H9 (cell line): ENCODE measurements at regions not wholly inside any gene's neighbourhood (a gene's known extent, or its start where the extent isn't known, plus 50 kb on each side); places are given as distances from the start of the nearest gene placed in this dataset.
A peak's percentile ranks its signal among the peaks of the same experiment; 100 is the strongest.

Experiments used
- DNase-seq: peaks from one replicate; pipeline ENCODE4 v3.0.0-alpha.2; 2017
- H2AFZ ChIP-seq: one replicate; pipeline ENCODE4 v1.6.1; 2013; ENCODE audit warnings: mild to moderate bottlenecking, low read length, control low read depth, moderate library complexity
- H2AK5ac ChIP-seq: 2 replicates; pipeline ENCODE4 v1.6.1; 2013; ENCODE audit warnings: low read length, control low read depth, mixed read lengths; ENCODE audit not compliant: insufficient read length
- H2BK120ac ChIP-seq: one replicate; pipeline ENCODE4 v1.6.1; 2013; ENCODE audit warnings: low read depth, mild to moderate bottlenecking, low read length, control low read depth, inconsistent platforms; ENCODE audit not compliant: poor library complexity, severe bottlenecking
- H2BK12ac ChIP-seq: 2 replicates; pipeline ENCODE4 v1.6.1; 2013; ENCODE audit warnings: low read length, control low read depth, mixed read lengths, low read depth; ENCODE audit not compliant: insufficient read length
- H2BK15ac ChIP-seq: 2 replicates; pipeline ENCODE4 v1.6.1; 2013; ENCODE audit warnings: low read depth, low read length, control low read depth
- H2BK20ac ChIP-seq: one replicate; pipeline ENCODE4 v1.6.1; 2013; ENCODE audit warnings: low read depth, mild to moderate bottlenecking, low read length, control low read depth, inconsistent platforms; ENCODE audit not compliant: poor library complexity, severe bottlenecking
- H2BK5ac ChIP-seq: 2 replicates; pipeline ENCODE4 v1.6.1; 2013; ENCODE audit warnings: low read length, control low read depth, mixed read lengths; ENCODE audit not compliant: insufficient read length
- H3K14ac ChIP-seq: 2 replicates; pipeline ENCODE4 v1.6.1; 2013; ENCODE audit warnings: low read length, control low read depth; ENCODE audit not compliant: insufficient read depth
- H3K18ac ChIP-seq: 2 replicates; pipeline ENCODE4 v1.6.1; 2013; ENCODE audit warnings: low read depth, mild to moderate bottlenecking, mixed read lengths, low read length, control low read depth; ENCODE audit not compliant: insufficient read length
- H3K23ac ChIP-seq: 2 replicates; pipeline ENCODE4 v1.6.1; 2013; ENCODE audit warnings: low read length, control low read depth, mixed read lengths, low read depth; ENCODE audit not compliant: insufficient read length
- H3K23me2 ChIP-seq: 2 replicates; pipeline ENCODE4 v1.6.1; 2013; ENCODE audit warnings: low read depth, mild to moderate bottlenecking, mixed read lengths, low read length, control low read depth; ENCODE audit not compliant: insufficient read length, poor library complexity, severe bottlenecking
- H3K27ac ChIP-seq: 2 replicates; pipeline ENCODE4 v1.5.1; 2013; ENCODE audit warnings: low read length, control low read depth, mixed read lengths, low read depth; ENCODE audit not compliant: insufficient read length
- H3K27me3 ChIP-seq: 2 replicates; pipeline ENCODE4 v1.6.1; 2013; ENCODE audit warnings: low read length, control low read depth, inconsistent platforms; ENCODE audit not compliant: insufficient read depth
- H3K4ac ChIP-seq: 2 replicates; pipeline ENCODE4 v1.6.1; 2013; ENCODE audit warnings: low read depth, mild to moderate bottlenecking, control low read depth, inconsistent platforms, low read length, moderate library complexity
- H3K4me1 ChIP-seq: 2 replicates; pipeline ENCODE4 v1.6.1; 2013; ENCODE audit warnings: low read length, control low read depth, inconsistent platforms; ENCODE audit not compliant: insufficient read depth
- H3K4me2 ChIP-seq: 2 replicates; pipeline ENCODE4 v1.6.1; 2013; ENCODE audit warnings: low read length, control low read depth, mixed read lengths; ENCODE audit not compliant: insufficient read length, insufficient read depth
- H3K56ac ChIP-seq: 2 replicates; pipeline ENCODE4 v1.6.1; 2013; ENCODE audit warnings: low read depth, mild to moderate bottlenecking, mixed read lengths, low read length, control low read depth; ENCODE audit not compliant: insufficient read length
- H3K79me1 ChIP-seq: 2 replicates; pipeline ENCODE4 v1.6.1; 2013; ENCODE audit warnings: low read depth, mild to moderate bottlenecking, moderate library complexity, low read length, control low read depth, inconsistent platforms; ENCODE audit not compliant: insufficient read depth, poor library complexity, severe bottlenecking
- H3K79me2 ChIP-seq: 2 replicates; pipeline ENCODE4 v1.6.1; 2013; ENCODE audit warnings: low read length, control low read depth, inconsistent platforms; ENCODE audit not compliant: insufficient read depth
- H3K9ac ChIP-seq: 2 replicates; pipeline ENCODE4 v1.6.1; 2013; ENCODE audit warnings: low read length, control low read depth, mixed read lengths; ENCODE audit not compliant: insufficient read length; ENCODE audit errors: extremely low read depth
- H3K9me3 ChIP-seq: one replicate; pipeline ENCODE4 v1.6.1; 2013; ENCODE audit warnings: low read depth, low read length, inconsistent platforms; ENCODE audit not compliant: control insufficient read depth
- H3T11ph ChIP-seq: one replicate; pipeline ENCODE4 v1.6.1; 2013; ENCODE audit warnings: mild to moderate bottlenecking, low read length, control low read depth, inconsistent platforms
- H4K20me1 ChIP-seq: one replicate; pipeline ENCODE4 v1.6.1; 2013; ENCODE audit not compliant: control insufficient read depth, insufficient read length, insufficient read depth
- H4K5ac ChIP-seq: 2 replicates; pipeline ENCODE4 v1.6.1; 2013; ENCODE audit warnings: low read depth, mild to moderate bottlenecking, mixed read lengths, low read length, control low read depth; ENCODE audit not compliant: insufficient read length
- H4K8ac ChIP-seq: replicated peaks from 2 replicates; pipeline ENCODE4 v1.6.1; 2013; ENCODE audit warnings: low read length, control low read depth, mixed read lengths, low read depth; ENCODE audit not compliant: insufficient read length
- H4K91ac ChIP-seq: 2 replicates; pipeline ENCODE4 v1.6.1; 2013; ENCODE audit warnings: low read depth, mild to moderate bottlenecking, moderate library complexity, mixed read lengths, low read length, control low read depth; ENCODE audit not compliant: insufficient read length
- H3K27ac Mint-ChIP-seq, 3 experiments: 2 replicates in 2 of 3; 3 replicates in 1 of 3; pipeline ENCODE4 v1.8.0; 2020 to 2021; ENCODE audit warnings: mixed read lengths in 3 of 3, mild to moderate bottlenecking in 1 of 3, moderate library complexity in 1 of 3
- H3K27me3 Mint-ChIP-seq: 2 replicates; pipeline ENCODE4 v1.8.0; 2021; ENCODE audit warnings: low read depth, mild to moderate bottlenecking, moderate library complexity, mixed read lengths
- H3K36me3 Mint-ChIP-seq, 3 experiments: 2 replicates in 2 of 3; 3 replicates in 1 of 3; pipeline ENCODE4 v1.8.0; 2020 to 2021; ENCODE audit warnings: low read depth in 3 of 3, mixed read lengths in 3 of 3; ENCODE audit not compliant: insufficient read depth in 1 of 3
- H3K4me1 Mint-ChIP-seq, 2 experiments: 2 replicates each; pipeline ENCODE4 v1.8.0; 2020; ENCODE audit warnings: mixed read lengths in 2 of 2
- H3K4me3 Mint-ChIP-seq, 2 experiments: 2 replicates in 1 of 2; 3 replicates in 1 of 2; pipeline ENCODE4 v1.8.0; 2020 to 2021; ENCODE audit warnings: mild to moderate bottlenecking in 2 of 2, mixed read lengths in 2 of 2, moderate library complexity in 1 of 2
- H3K9me3 Mint-ChIP-seq, 2 experiments: 2 replicates in 1 of 2; 3 replicates in 1 of 2; pipeline ENCODE4 v1.8.0; 2020; ENCODE audit warnings: mild to moderate bottlenecking in 2 of 2, mixed read lengths in 2 of 2, moderate library complexity in 1 of 2
- WGBS: extraction: QIAGEN DNeasy Blood & Tissue Kit; methylation state at CpG from one replicate; pipeline ENCODE4 v1.1.7; 2013; ENCODE audit warnings: missing lambda C conversion rate, low lambda C conversion rate, mixed read lengths; ENCODE audit not compliant: insufficient read length; ENCODE audit errors: extremely low coverage; 5-methylcytosine and 5-hydroxymethylcytosine counted together
- TF ChIP-seq, protein P1 (sequence below): fragments of 200-600 bp; sonication (generic); conservative IDR thresholded peaks from 3 replicates; pipeline ENCODE4 v1.8.0; 2021; ENCODE audit warnings: antibody characterized with exemption, mild to moderate bottlenecking

DNA sequence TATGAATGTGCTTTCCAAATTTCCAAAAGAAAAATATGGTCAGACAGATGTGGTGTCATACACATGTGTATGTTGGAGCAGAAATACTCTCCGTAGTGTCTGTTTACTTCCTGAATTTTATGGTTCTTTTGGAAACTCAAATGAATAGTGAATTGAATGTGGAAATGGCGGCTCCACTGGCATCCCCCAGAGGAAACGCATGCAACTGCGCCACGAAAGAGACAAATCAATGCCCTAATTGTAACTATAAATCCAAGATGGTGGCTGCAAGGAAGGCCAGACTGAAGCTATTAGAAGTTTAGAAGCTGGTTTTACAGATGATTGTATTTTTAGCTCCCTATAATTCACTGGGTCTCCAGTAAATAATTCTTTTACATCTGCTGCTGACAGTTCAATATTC is 246.7 kb downstream of the FGFR2 start:
- no peak overlapping the region for H2BK15ac ChIP-seq
- no CpG with 5 or more reads among the region's 5 CpGs for WGBS
- H4K20me1 ChIP-seq = no peaks in the 10 kb centered on the region
- no peak overlapping the region for H2BK20ac ChIP-seq
- H2BK5ac ChIP-seq = no peak overlapping the region
- H4K91ac ChIP-seq = no peak overlapping the region
- Mint-ChIP-seq H3K36me3 (peaks cover 0 to 7% (median 7%) of the 10 kb centered on the region in 3 experiments; a peak in 5 of 7 replicates), H3K4me3 (no peak overlapping the region), H3K4me1 (no peaks in the 10 kb centered on the region; a peak in 1 of 4 replicates), H3K27ac (no peak overlapping the region), H3K9me3 (peaks cover 0 to 5% of the 10 kb centered on the region in 2 experiments; a peak in 3 of 5 replicates), H3K27me3 (no peaks in the 10 kb centered on the region)
- no peaks in the 10 kb centered on the region for H3K9me3 ChIP-seq
- no peaks in the 10 kb centered on the region for H3K27me3 ChIP-seq
- DNase-seq = no peak
- H3T11ph ChIP-seq = no peak overlapping the region
- no peak overlapping the region for H2AK5ac ChIP-seq
- no peak overlapping the region for H3K4me2 ChIP-seq
- no peak overlapping the region for H2AFZ ChIP-seq
- no peak overlapping the region for H3K9ac ChIP-seq
- no peaks in the 10 kb centered on the region for H3K4me1 ChIP-seq
- TF ChIP-seq, protein P1, sequence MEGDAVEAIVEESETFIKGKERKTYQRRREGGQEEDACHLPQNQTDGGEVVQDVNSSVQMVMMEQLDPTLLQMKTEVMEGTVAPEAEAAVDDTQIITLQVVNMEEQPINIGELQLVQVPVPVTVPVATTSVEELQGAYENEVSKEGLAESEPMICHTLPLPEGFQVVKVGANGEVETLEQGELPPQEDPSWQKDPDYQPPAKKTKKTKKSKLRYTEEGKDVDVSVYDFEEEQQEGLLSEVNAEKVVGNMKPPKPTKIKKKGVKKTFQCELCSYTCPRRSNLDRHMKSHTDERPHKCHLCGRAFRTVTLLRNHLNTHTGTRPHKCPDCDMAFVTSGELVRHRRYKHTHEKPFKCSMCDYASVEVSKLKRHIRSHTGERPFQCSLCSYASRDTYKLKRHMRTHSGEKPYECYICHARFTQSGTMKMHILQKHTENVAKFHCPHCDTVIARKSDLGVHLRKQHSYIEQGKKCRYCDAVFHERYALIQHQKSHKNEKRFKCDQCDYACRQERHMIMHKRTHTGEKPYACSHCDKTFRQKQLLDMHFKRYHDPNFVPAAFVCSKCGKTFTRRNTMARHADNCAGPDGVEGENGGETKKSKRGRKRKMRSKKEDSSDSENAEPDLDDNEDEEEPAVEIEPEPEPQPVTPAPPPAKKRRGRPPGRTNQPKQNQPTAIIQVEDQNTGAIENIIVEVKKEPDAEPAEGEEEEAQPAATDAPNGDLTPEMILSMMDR = peak; percentile 28; the same call in 1 of the 3 replicates
- H3K27ac ChIP-seq = no peak overlapping the region
- H2BK12ac ChIP-seq = no peak overlapping the region
- no peak overlapping the region for H3K56ac ChIP-seq
- H3K79me2 ChIP-seq = no peaks in the 10 kb centered on the region
- no peak overlapping the region for H3K14ac ChIP-seq
- no peak overlapping the region for H4K8ac ChIP-seq
- H2BK120ac ChIP-seq = no peak overlapping the region
- no peak overlapping the region for H3K18ac ChIP-seq
- H4K5ac ChIP-seq = no peak overlapping the region
- H3K79me1 ChIP-seq = no peaks in the 10 kb centered on the region
- no peak overlapping the region for H3K23ac ChIP-seq
- H3K4ac ChIP-seq = no peak overlapping the region
- H3K23me2 ChIP-seq = no peaks in the 10 kb centered on the region
